GM21447 (cell line): ENCODE measurements at regions not wholly inside any gene's neighbourhood (a gene's known extent, or its start where the extent isn't known, plus 50 kb on each side); places are given as distances from the start of the nearest gene placed in this dataset.
"Not testable (repeated sequence)": the region's sequence is repeated elsewhere in the genome, so short reads cannot be mapped to it uniquely, and the experiment has no call there.

Experiments
- ATAC-seq: cut with Tn5 transposase; IDR thresholded peaks from one replicate; pipeline ENCODE4 v1.9.1; 2021; ENCODE audit not compliant: unreplicated experiment

- ATAC-seq: not testable (repeated sequence)
These were observed 532.8 kb upstream of the NRP1 start for GRCh38 chr10:33867199-33867789.

- no peak for ATAC-seq
These were observed 528.9 kb upstream of the NRP1 start for GRCh38 chr10:33863352-33863751.

GRCh38 chr10:33862536-33863105 is 528.2 kb upstream of the NRP1 start:
- no peak for ATAC-seq

DNA sequence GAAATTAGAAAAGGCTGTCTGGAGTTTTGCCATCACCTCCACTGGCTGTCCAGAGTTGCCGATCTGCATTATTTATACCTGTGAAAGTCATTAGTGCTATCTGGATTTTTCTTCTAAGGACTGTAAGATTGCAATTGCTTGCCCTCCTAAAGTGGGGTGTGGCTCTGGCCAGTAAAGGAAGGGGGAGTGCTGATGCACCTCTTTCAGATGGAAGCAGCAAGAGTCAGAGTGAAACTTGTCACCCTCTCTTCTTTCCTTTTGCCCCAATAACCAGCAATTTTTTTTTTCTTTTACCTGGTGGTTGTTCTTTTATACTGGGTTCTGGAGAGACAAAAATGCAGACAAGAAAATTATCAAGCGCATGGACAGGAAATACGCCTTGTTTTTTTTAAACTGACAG is 527.4 kb upstream of the NRP1 start:
- no peak for ATAC-seq

- no peak for ATAC-seq
These were observed 526.7 kb upstream of the NRP1 start for GRCh38 chr10:33861016-33861704.

DNA sequence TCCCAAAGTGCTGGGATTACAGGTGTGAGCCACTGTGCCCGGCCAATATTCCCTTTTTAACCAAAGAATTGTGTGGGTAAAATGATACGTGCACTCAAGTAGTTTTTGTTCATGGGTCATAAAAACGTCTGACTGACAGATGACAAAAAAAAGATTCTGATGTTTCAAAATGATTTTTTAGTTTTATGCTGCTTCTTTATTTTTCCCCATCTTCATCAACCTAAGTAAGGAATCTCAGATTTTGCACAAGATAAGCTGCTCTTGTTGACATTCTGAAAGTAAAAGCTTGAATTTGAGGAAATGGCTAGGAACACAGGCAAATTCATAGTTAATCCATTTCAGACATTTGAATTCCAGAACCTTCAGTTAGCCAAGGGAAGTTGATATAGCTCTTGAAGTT is 526.1 kb upstream of the NRP1 start:
- no peak for ATAC-seq

GRCh38 chr10:33859319-33860022 is 525.0 kb upstream of the NRP1 start:
- no peak for ATAC-seq

GRCh38 chr10:33858326-33858725 is 523.9 kb upstream of the NRP1 start:
- ATAC-seq: no peak

- ATAC-seq: not testable (repeated sequence)
These were observed 518.8 kb upstream of the NRP1 start for GRCh38 chr10:33853221-33853620.

DNA sequence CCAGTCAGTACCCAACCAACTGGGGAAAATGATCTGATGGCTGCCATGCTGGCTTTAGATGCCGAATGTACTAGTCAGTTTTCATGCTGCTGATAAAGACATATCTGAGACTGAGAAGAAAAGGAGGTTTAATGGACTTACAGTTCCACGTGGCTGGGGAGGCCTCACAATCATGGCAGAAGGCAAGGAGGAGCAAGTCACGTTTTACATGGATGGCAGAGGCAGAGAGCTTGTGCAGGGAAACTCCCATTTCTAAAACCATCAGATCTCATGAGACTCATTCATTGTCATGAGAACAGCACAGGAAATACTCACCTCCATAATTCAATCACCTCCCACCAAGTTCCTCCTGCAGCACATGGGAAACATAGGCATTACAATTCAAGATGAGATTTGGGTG is 508.9 kb upstream of the NRP1 start:
- ATAC-seq: no peak

GRCh38 chr10:33841678-33842077 is 507.2 kb upstream of the NRP1 start:
- no peak for ATAC-seq

- ATAC-seq: no peak
These were observed 504.3 kb upstream of the NRP1 start for GRCh38 chr10:33838731-33839130.

DNA sequence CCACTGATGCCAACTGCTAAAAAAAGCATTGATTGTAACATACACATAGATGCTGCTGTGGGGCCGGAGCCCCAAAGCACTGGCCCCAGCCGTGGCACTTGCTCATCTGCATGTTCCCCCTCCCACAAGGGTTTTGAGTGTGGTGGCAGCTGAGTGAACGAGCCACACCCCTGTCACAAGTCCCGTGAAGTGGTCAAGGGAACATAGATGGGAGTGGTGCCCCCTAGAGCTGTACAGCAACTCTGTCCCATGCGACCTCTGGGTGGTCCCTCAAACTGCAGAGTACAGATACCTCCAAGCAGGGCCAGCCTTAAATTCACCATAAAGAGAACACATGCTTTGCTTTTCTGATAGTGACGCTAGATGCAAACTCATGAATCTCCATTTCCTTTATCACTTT is 503.3 kb upstream of the NRP1 start:
- no peak for ATAC-seq

DNA sequence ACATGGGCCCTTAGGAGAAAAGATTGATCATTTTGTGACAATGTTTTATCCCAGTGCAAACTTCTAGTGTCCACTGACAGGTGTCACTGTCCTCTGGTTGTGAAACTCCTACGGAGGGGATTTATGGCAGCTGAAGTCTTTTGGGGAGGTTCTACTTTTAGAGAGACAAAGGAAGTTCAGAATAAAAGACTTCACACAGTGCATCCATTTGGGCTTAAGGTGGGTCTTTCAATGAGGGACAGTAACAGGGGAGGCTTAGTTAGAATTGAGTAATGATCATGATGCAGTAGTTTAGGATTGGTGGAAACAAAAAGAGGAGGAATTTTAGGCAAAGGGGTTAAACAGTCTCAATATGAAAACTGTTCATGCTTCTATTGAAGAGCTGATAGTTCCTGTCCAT is 501.1 kb upstream of the NRP1 start:
- no peak for ATAC-seq

DNA sequence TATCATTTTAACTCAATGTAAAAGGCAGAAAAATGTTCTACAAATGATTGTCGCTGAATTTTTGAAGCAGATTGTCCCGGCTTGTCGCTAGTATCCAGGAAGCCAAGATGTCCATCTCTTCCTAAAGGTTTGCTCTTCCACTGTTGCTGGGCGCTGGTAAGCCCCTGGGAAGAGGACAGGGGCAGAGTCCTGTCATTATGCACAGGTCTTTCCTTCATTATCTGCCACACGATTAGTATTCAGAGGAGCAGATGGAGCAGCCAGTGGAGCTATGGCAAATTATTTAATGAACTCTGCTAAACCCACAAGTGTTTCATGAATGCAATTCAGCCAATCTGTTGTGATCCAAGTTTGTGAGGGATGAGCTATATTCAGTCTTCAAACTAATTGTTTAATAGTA is 499.1 kb upstream of the NRP1 start:
- no peak for ATAC-seq

- no peak for ATAC-seq
These were observed 497.8 kb upstream of the NRP1 start for GRCh38 chr10:33832124-33832787.

DNA sequence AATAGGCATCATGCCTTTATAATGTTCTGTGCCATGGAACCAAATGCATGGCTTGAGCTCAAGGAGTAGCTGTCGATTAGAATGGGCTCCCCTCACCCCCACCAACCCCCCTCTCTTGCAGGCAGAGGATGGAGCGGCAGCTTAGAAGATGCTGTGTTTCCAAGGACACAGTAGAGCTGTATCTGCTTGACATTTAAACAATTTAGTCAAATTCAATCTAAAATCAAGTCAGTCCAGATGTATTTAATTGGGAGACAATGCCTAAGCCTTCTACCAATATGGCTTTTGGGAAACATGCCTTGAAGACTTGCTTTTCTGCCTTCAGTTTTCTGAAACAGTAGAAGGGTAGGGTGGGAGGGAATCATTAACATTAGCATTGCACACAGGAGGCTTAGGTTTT is 497.1 kb upstream of the NRP1 start:
- ATAC-seq: no peak

DNA sequence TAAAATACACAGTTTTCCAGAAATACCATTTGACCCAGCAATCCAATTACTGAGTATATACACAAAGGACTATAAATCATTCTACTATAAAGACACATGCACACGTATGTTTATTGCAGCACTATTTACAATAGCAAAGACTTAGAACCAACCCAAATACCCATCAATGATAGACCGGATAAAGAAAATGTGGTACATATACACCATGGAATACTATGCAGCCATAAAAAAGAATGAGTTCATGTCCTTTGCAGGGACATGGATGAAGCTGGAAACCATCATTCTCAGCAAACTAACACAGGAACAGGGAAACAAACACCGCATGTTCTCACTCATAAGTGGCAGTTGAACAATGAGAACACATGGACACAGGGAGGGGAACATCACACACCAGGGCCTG is 495.4 kb upstream of the NRP1 start:
- ATAC-seq: not testable (repeated sequence)

DNA sequence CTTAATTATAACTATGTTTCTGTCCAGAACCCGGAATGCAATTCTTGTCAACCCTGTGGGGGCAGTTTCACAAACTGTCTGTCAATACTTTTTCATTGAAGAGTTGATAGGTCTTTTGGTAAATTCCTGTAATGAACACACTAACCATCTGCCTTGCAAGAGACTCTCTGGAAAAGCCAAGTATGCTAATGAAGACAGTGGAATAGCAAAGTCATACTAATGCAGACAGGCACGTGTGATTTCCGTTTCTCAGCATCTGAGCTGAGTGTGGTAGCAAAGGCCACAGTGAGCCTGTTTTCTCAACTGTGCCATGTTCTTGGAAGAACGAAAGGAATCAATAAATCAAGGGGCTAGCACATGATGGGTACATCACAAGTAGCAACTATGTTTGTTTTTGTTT is 494.1 kb upstream of the NRP1 start:
- ATAC-seq: no peak

GRCh38 chr10:33826186-33826585 is 491.7 kb upstream of the NRP1 start:
- ATAC-seq: no peak

DNA sequence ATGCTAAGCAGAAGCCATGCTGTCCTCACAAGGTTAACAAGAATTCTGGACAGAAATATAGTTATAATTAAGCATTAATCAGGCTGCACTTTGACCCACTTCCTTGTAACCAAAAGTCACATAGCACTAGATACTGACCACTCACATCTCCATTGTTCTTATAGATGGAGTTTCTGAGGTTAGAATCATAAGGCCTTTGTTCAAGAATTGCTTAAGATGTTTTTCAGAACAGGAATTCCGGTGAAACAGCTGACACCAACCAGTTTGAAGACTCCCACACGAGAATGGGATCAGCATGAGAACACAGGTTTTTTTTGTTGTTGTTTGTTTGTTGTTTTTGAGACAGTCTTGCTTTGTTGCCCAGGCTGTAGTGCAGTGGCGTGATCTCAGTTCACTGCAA is 488.3 kb upstream of the NRP1 start:
- no peak for ATAC-seq

GRCh38 chr10:33820531-33820930 is 486.1 kb upstream of the NRP1 start:
- no peak for ATAC-seq
